ENCODE measurements at regions not wholly inside any gene's neighbourhood (a gene's known extent, or its start where the extent isn't known, plus 50 kb on each side); places are given as distances from the start of the nearest gene placed in this dataset.

- TF ChIP-seq, protein P1, sequence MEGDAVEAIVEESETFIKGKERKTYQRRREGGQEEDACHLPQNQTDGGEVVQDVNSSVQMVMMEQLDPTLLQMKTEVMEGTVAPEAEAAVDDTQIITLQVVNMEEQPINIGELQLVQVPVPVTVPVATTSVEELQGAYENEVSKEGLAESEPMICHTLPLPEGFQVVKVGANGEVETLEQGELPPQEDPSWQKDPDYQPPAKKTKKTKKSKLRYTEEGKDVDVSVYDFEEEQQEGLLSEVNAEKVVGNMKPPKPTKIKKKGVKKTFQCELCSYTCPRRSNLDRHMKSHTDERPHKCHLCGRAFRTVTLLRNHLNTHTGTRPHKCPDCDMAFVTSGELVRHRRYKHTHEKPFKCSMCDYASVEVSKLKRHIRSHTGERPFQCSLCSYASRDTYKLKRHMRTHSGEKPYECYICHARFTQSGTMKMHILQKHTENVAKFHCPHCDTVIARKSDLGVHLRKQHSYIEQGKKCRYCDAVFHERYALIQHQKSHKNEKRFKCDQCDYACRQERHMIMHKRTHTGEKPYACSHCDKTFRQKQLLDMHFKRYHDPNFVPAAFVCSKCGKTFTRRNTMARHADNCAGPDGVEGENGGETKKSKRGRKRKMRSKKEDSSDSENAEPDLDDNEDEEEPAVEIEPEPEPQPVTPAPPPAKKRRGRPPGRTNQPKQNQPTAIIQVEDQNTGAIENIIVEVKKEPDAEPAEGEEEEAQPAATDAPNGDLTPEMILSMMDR (IDR thresholded peaks at IDR 0.05; ENCODE audit: borderline replicate concordance, extremely low read depth, low read length, poor library complexity, severe bottlenecking), result no peak
- TF ChIP-seq EZH2 (IDR thresholded peaks at IDR 0.05; ENCODE audit: borderline replicate concordance, low read depth, low read length, severe bottlenecking), result no peak
- ATAC-seq (ENCODE audit: insufficient read depth, low read depth), result no peak
- no peaks in the 10 kb centered on the region for H3K36me3 ChIP-seq (ENCODE audit: insufficient read depth, low read length)
- H3K27me3 ChIP-seq (ENCODE audit: insufficient read depth, low read length, poor library complexity), result no peaks in the 10 kb centered on the region
- H3K9ac ChIP-seq (ENCODE audit: low read depth, low read length), result no peak overlapping the region
- DNase-seq, result no peak
- H3K27ac ChIP-seq (ENCODE audit: low read length), result no peak overlapping the region
- no peaks in the 10 kb centered on the region for H4K20me1 ChIP-seq (ENCODE audit: insufficient read depth, low read length)
- H3K4me2 ChIP-seq (ENCODE audit: insufficient read depth, low read length), result no peak overlapping the region
- H2AFZ ChIP-seq (ENCODE audit: low read depth, low read length), result no peak overlapping the region
- no peaks in the 10 kb centered on the region for H3K79me2 ChIP-seq (ENCODE audit: insufficient read depth, low read length)
- H3K4me1 ChIP-seq (ENCODE audit: insufficient read depth, low read length), result no peaks in the 10 kb centered on the region
- no peak overlapping the region for H3K4me3 ChIP-seq (ENCODE audit: low read depth in 1 of 2, low read length in 2 of 2)
- H3K9me3 ChIP-seq (ENCODE audit: insufficient read depth, low read length, severe bottlenecking), result no peaks in the 10 kb centered on the region
Observed at GRCh38 chr1:238232084-238232710, 341.5 kb upstream of the ZP4 start.

GRCh38 chr1:238226810-238227209 is 336.1 kb upstream of the ZP4 start:
- Histone ChIP-seq H2AFZ (ENCODE audit: low read depth, low read length) (no peak overlapping the region), H3K9ac (ENCODE audit: low read depth, low read length) (no peak overlapping the region), H3K9me3 (ENCODE audit: insufficient read depth, low read length, severe bottlenecking) (peaks cover 2% of the 10 kb centered on the region), H3K27me3 (ENCODE audit: insufficient read depth, low read length, poor library complexity) (no peaks in the 10 kb centered on the region), H3K4me1 (ENCODE audit: insufficient read depth, low read length) (no peaks in the 10 kb centered on the region), H3K36me3 (ENCODE audit: insufficient read depth, low read length) (no peaks in the 10 kb centered on the region), H3K4me2 (ENCODE audit: insufficient read depth, low read length) (no peak overlapping the region), H3K79me2 (ENCODE audit: insufficient read depth, low read length) (no peaks in the 10 kb centered on the region), H3K4me3 (ENCODE audit: low read depth in 1 of 2, low read length in 2 of 2) (no peak overlapping the region), H3K27ac (ENCODE audit: low read length) (no peak overlapping the region), H4K20me1 (ENCODE audit: insufficient read depth, low read length) (no peaks in the 10 kb centered on the region)
- DNase-seq, result no peak
- TF ChIP-seq, protein P1 (IDR thresholded peaks at IDR 0.05; ENCODE audit: borderline replicate concordance, extremely low read depth, low read length, poor library complexity, severe bottlenecking), result no peak
- no peak for TF ChIP-seq EZH2 (IDR thresholded peaks at IDR 0.05; ENCODE audit: borderline replicate concordance, low read depth, low read length, severe bottlenecking)
- no peak for ATAC-seq (ENCODE audit: insufficient read depth, low read depth)

- DNase-seq (no peak), ATAC-seq (ENCODE audit: insufficient read depth, low read depth) (no peak)
- no peaks in the 10 kb centered on the region for H3K79me2 ChIP-seq (ENCODE audit: insufficient read depth, low read length)
Observed at GRCh38 chr1:238223076-238223640, 332.4 kb upstream of the ZP4 start.

GRCh38 chr1:238221738-238222137 is 331.0 kb upstream of the ZP4 start:
- no peak for DNase-seq
- Histone ChIP-seq H3K4me2 (ENCODE audit: insufficient read depth, low read length) (no peak overlapping the region), H3K79me2 (ENCODE audit: insufficient read depth, low read length) (no peaks in the 10 kb centered on the region), H3K9me3 (ENCODE audit: insufficient read depth, low read length, severe bottlenecking) (no peaks in the 10 kb centered on the region), H3K4me1 (ENCODE audit: insufficient read depth, low read length) (no peaks in the 10 kb centered on the region), H3K27ac (ENCODE audit: low read length) (no peak overlapping the region), H3K36me3 (ENCODE audit: insufficient read depth, low read length) (no peaks in the 10 kb centered on the region), H4K20me1 (ENCODE audit: insufficient read depth, low read length) (no peaks in the 10 kb centered on the region), H3K4me3 (ENCODE audit: low read depth in 1 of 2, low read length in 2 of 2) (no peak overlapping the region), H3K9ac (ENCODE audit: low read depth, low read length) (no peak overlapping the region), H2AFZ (ENCODE audit: low read depth, low read length) (no peak overlapping the region), H3K27me3 (ENCODE audit: insufficient read depth, low read length, poor library complexity) (no peaks in the 10 kb centered on the region)
- no peak for ATAC-seq (ENCODE audit: insufficient read depth, low read depth)
- no peak for TF ChIP-seq EZH2 (IDR thresholded peaks at IDR 0.05; ENCODE audit: borderline replicate concordance, low read depth, low read length, severe bottlenecking)
- TF ChIP-seq, protein P1 (IDR thresholded peaks at IDR 0.05; ENCODE audit: borderline replicate concordance, extremely low read depth, low read length, poor library complexity, severe bottlenecking), result no peak

More at GRCh38 chr1:238223076-238223640, 332.4 kb upstream of the ZP4 start:
- Histone ChIP-seq H3K9ac (ENCODE audit: low read depth, low read length) (no peak overlapping the region), H3K9me3 (ENCODE audit: insufficient read depth, low read length, severe bottlenecking) (peaks cover 2% of the 10 kb centered on the region), H3K27me3 (ENCODE audit: insufficient read depth, low read length, poor library complexity) (no peaks in the 10 kb centered on the region), H3K4me2 (ENCODE audit: insufficient read depth, low read length) (no peak overlapping the region), H2AFZ (ENCODE audit: low read depth, low read length) (no peak overlapping the region), H4K20me1 (ENCODE audit: insufficient read depth, low read length) (no peaks in the 10 kb centered on the region), H3K27ac (ENCODE audit: low read length) (no peak overlapping the region), H3K4me1 (ENCODE audit: insufficient read depth, low read length) (no peaks in the 10 kb centered on the region), H3K36me3 (ENCODE audit: insufficient read depth, low read length) (no peaks in the 10 kb centered on the region), H3K4me3 (ENCODE audit: low read depth in 1 of 2, low read length in 2 of 2) (no peak overlapping the region)
- TF ChIP-seq EZH2 (IDR thresholded peaks at IDR 0.05; ENCODE audit: borderline replicate concordance, low read depth, low read length, severe bottlenecking), result no peak

Data from DND-41 (cell line).